Heart right ventricle (tissue), 16 donors: ENCODE measurements at regions not wholly inside any gene's neighbourhood (a gene's known extent, or its start where the extent isn't known, plus 50 kb on each side); places are given as distances from the start of the nearest gene placed in this dataset.

Experiments used
- ATAC-seq, 8 donors: fragments of 200-7000 bp; cut with Tn5 transposase; one replicate each; pipeline ENCODE4 v1.9.1; 2020; ENCODE audit warnings: mild to moderate bottlenecking in 8 of 8, moderate library complexity in 8 of 8, moderate number of reproducible peaks in 1 of 8
- DNase-seq, 2 donors: peaks; one replicate each; pipeline ENCODE4 v3.0.0-alpha.2; 2020
- H3K27ac ChIP-seq, 10 donors: fragments of 200-600 bp; sonication (generic) in 2 of 10; one replicate each; pipeline versions ENCODE4 v1.5.0 to v1.8.0; 2020 to 2022; ENCODE audit warnings: mild to moderate bottlenecking in 3 of 10
- H3K27me3 ChIP-seq, 7 donors: fragments of 200-600 bp; one replicate each; pipeline ENCODE4 v1.8.0; 2021 to 2022; ENCODE audit warnings: mild to moderate bottlenecking in 2 of 7
- H3K36me3 ChIP-seq, 9 donors: fragments of 200-600 bp; sonication (generic) in 1 of 9; one replicate each; pipeline versions ENCODE4 v1.5.0 to v1.8.0; 2020 to 2022; ENCODE audit warnings: mild to moderate bottlenecking in 2 of 9
- H3K4me1 ChIP-seq, 9 donors: fragments of 200-600 bp; sonication (generic) in 1 of 9; one replicate each; pipeline versions ENCODE4 v1.5.0 to v1.8.0; 2020 to 2022; ENCODE audit warnings: mild to moderate bottlenecking in 4 of 9
- H3K4me3 ChIP-seq, 10 donors: fragments of 200-600 bp; sonication (generic) in 2 of 10; one replicate each; pipeline versions ENCODE4 v1.5.0 to v1.8.0; 2020 to 2022; ENCODE audit warnings: mild to moderate bottlenecking in 7 of 10, moderate library complexity in 2 of 10
- H3K9me3 ChIP-seq, 11 donors: fragments of 200-600 bp in 10 of 11; sonication (generic) in 2 of 11; one replicate each; pipeline versions ENCODE4 v1.5.0 to v1.8.0; 2013 to 2022; ENCODE audit warnings: mild to moderate bottlenecking in 2 of 11, control low read depth in 1 of 11, moderate library complexity in 1 of 11
- WGBS, 2 donors: extraction: QIAGEN DNeasy Blood & Tissue Kit; methylation state at CpG; one replicate each; pipeline ENCODE4 v1.1.7; 2013; ENCODE audit warnings: inconsistent platforms in 1 of 2; 5-methylcytosine and 5-hydroxymethylcytosine counted together
- intact Hi-C, 10 donors: fragments of 100-400 bp; cut with DNase I; formaldehyde crosslinking; loops; one replicate each; pipeline versions ENCODE4 v1.11.1 to v1.14.2; 2022
- TF ChIP-seq, protein P1 (sequence below), 9 donors: fragments of 200-600 bp; sonication (generic) in 2 of 9; IDR thresholded peaks; one replicate each; pipeline versions ENCODE4 v1.5.0 to v1.8.0; 2021 to 2022; ENCODE audit warnings: antibody characterized with exemption in 9 of 9, mild to moderate bottlenecking in 5 of 9, moderate library complexity in 1 of 9
- donor health status: Arrhythmogenic right ventricular cardiomyopathy.
- donor health status: ischemic (EF 13 %, LVEDD 7.1; RV severe dilation, severe dysfunction).
- donor health status: healthy with polysubstance abuse.
- donor health status: DM: no; HTN: yes; CAD: no.
- donor health status: DM: no; HTN: no; CAD: no.
- donor health status: ischemic (EF 25% LVEDD 6.9; RV normal size, moderate dysfunction).
- donor health status: ischemic (EF 25% LVEDD 5.7; RV mildly dilated, moderate dysfunction).
- donor health status: healthy.
- donor health status: DM: yes; HTN: yes; CAD: no.
- donor health status: Ischemic cardiomyopathy.
- donor health status: ischemic (EF 35%, LVEDD 5.7; RV mildly dilated, moderate dysfunction).
- donor health status: nonischemic (EF 11% LVEDD 7.7; RV severe dilation, severe dysfunction).
- donor health status: DM: yes; HTN: yes; CAD: no.
- donor health status: PGD.
- donor health status: ischemic (EF 29% LVEDD 5.4; RV normal size, mild dysfunction).
- donor health status: nonischemic (EF 23%, LVEDD 6.1; RV moderate dilation, normal function).

DNA sequence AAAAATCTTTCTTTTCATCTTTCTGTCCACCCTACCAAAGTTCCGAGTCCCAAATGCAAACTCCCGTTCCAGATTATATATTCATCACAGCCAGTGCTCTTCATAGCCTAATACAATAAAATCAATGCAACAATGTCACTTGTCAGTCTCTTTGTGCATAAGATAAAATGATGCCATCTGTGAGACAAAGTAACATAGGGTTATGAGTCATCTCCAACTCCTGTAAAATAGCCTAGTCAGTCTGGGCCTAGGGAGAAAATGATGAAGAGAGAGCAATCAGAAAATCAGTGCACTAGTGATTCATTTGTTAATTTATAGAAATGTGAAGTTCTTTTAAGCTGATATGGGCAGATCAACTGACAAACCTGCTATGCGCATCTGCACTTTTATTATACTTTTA is 689.1 kb upstream of the DIAPH2 start:
- intact Hi-C loops = no loop called here
- Histone ChIP-seq H3K4me1 (no peaks in the 10 kb centered on the region), H3K4me3 (no peak overlapping the region), H3K36me3 (no peaks in the 10 kb centered on the region), H3K27me3 (no peaks in the 10 kb centered on the region), H3K9me3 (no peaks in the 10 kb centered on the region), H3K27ac (no peak overlapping the region)
- 94 to 100% methylated on average over 3 of the region's 3 CpGs for WGBS, 2 donors
- ATAC-seq (no peak), DNase-seq (no peak)
- TF ChIP-seq, protein P1, sequence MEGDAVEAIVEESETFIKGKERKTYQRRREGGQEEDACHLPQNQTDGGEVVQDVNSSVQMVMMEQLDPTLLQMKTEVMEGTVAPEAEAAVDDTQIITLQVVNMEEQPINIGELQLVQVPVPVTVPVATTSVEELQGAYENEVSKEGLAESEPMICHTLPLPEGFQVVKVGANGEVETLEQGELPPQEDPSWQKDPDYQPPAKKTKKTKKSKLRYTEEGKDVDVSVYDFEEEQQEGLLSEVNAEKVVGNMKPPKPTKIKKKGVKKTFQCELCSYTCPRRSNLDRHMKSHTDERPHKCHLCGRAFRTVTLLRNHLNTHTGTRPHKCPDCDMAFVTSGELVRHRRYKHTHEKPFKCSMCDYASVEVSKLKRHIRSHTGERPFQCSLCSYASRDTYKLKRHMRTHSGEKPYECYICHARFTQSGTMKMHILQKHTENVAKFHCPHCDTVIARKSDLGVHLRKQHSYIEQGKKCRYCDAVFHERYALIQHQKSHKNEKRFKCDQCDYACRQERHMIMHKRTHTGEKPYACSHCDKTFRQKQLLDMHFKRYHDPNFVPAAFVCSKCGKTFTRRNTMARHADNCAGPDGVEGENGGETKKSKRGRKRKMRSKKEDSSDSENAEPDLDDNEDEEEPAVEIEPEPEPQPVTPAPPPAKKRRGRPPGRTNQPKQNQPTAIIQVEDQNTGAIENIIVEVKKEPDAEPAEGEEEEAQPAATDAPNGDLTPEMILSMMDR (IDR thresholded peaks at IDR 0.05) = no peak

DNA sequence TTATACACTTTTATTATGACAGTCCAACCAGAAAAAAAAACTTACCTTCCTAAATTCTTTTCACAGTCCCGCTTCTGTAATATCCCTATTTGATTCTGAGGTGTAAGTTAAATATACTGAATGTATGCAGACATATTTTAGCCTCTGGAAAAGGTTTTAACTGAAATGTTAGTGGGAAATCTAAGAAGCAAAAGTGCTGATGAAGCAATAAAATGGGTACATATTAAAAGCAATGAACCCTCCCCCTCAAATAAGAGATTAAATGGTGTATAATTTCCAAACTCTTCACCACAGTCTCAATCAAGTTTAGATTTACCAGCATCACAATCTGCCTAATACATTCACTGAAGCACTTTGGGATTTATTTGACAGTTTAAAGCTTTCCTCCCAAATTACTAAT is 688.3 kb upstream of the DIAPH2 start:
- no peak overlapping the region for H3K4me3 ChIP-seq

DNA sequence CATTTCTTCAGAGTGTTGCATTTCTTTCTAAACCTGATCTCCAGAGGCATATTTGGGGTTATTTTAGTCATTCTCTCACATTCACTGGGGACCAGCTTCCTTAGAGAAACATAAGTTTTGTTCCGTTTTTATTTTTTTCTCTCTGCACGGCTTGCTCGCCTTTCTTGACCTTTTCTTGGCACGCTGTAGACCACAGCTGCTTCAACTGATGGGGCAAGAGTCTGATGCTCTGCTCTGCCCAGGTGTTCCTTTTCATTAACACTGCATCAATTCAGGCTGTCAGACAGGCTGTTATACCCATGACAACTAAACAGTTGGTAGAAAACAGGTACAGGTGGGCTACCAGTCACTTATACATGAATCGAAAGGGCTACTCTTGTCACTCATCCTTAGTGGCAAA is 682.2 kb upstream of the DIAPH2 start:
- WGBS, 2 donors = 40 to 42% methylated on average over 5 of the region's 5 CpGs
- ATAC-seq = peak in 1 of 8 donors; percentile 20
- Histone ChIP-seq H3K27ac (no peak overlapping the region), H3K36me3 (no peaks in the 10 kb centered on the region), H3K9me3 (no peaks in the 10 kb centered on the region), H3K27me3 (no peaks in the 10 kb centered on the region), H3K4me3 (no peak overlapping the region), H3K4me1 (no peaks in the 10 kb centered on the region)
- DNase-seq = no peak
- TF ChIP-seq, protein P1 (IDR thresholded peaks at IDR 0.05) = no peak
- intact Hi-C loops = no loop called here

More for the DNA sequence above, 688.3 kb upstream of the DIAPH2 start:
- no peaks in the 10 kb centered on the region for H3K4me1 ChIP-seq
- H3K9me3 ChIP-seq = no peaks in the 10 kb centered on the region
- intact Hi-C loops = no loop called here
- H3K27me3 ChIP-seq = no peaks in the 10 kb centered on the region
- WGBS, 2 donors = 69 to 90% methylated on average over 1 of the region's 1 CpG
- H3K36me3 ChIP-seq = no peaks in the 10 kb centered on the region
- no peak overlapping the region for H3K27ac ChIP-seq
- ATAC-seq = no peak
- DNase-seq = no peak
- TF ChIP-seq, protein P1 (IDR thresholded peaks at IDR 0.05) = no peak

DNA sequence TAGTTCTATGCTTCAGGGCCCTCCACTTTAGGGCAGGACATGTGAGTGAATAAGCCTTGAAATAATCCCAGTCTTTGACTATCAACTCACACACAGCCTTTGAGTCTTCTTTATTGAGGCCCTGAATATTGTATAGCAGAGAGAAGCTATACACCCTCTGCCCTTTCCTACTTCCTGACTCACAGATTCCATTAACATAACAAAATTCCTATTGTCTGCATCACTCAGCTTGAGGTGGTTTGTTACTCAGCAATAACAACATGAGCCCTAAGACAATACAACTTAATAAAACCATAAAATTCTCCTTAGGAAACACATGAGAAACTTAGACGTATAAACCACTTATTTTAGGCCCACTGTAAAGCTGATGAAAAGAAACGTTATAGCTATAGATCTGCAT is 680.3 kb upstream of the DIAPH2 start:
- Histone ChIP-seq H3K36me3 (no peaks in the 10 kb centered on the region), H3K27me3 (no peaks in the 10 kb centered on the region), H3K4me3 (no peak overlapping the region), H3K27ac (no peak overlapping the region), H3K4me1 (no peaks in the 10 kb centered on the region), H3K9me3 (peaks cover 0 to 3% (median 0%) of the 10 kb centered on the region in 11 donors)
- WGBS, 2 donors = 76 to 81% methylated on average over 2 of the region's 2 CpGs
- intact Hi-C loops = no loop called here
- DNase-seq (no peak), ATAC-seq (no peak)
- TF ChIP-seq, protein P1 (IDR thresholded peaks at IDR 0.05) = no peak

DNA sequence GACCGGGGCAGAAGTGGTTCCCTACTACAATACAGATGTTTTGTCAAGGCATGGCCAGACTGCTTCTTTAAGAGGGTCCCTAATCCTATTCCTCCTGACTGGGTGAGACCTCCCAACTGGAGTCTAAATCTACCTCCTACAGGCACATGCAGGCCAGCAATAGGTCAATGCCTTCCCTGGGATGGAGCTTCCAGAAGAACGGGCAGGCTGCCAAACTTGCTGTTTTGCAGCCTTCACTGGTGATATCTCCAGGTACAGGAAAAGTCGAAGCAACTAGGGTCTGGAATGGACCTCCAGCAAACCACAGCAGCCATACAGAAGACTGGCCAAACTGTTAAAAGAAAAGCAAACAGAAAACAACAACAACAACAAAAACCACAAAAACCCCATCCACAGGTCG is 678.4 kb upstream of the DIAPH2 start:
- intact Hi-C loops = no loop called here
- Histone ChIP-seq H3K4me3 (no peak overlapping the region), H3K4me1 (no peaks in the 10 kb centered on the region), H3K36me3 (no peaks in the 10 kb centered on the region), H3K27me3 (no peaks in the 10 kb centered on the region), H3K9me3 (peaks cover 0 to 8% (median 0%) of the 10 kb centered on the region in 11 donors), H3K27ac (no peak overlapping the region)
- WGBS, 2 donors = 70 to 81% methylated on average over 4 of the region's 4 CpGs
- DNase-seq = no peak
- ATAC-seq = no peak
- TF ChIP-seq, protein P1 (IDR thresholded peaks at IDR 0.05) = no peak
